GM20000 (cell line): ENCODE measurements at regions not wholly inside any gene's neighbourhood (a gene's known extent, or its start where the extent isn't known, plus 50 kb on each side); places are given as distances from the start of the nearest gene placed in this dataset.
"Not testable (repeated sequence)": the region's sequence is repeated elsewhere in the genome, so short reads cannot be mapped to it uniquely, and the experiment has no call there.

Experiments
- DNase-seq: peaks from one replicate; pipeline ENCODE4 v3.0.0; 2012; ENCODE audit warnings: low spot score
- CTCF ChIP-seq: IDR thresholded peaks from 2 replicates; pipeline ENCODE4 v1.5.1; 2012; ENCODE audit warnings: mild to moderate bottlenecking, control low read depth; ENCODE audit errors: extremely low read depth, missing control alignments

- TF ChIP-seq CTCF, result no peak
- DNase-seq, result no peak
Measured at GRCh38 chr7:109893231-109893630, 1197.7 kb upstream of the LRRN3 start.

- no peak for TF ChIP-seq CTCF
- no peak for DNase-seq
Measured at GRCh38 chr7:109895536-109895935, 1195.4 kb upstream of the LRRN3 start.

GRCh38 chr7:109901926-109902325 lies 1189.0 kb upstream of the LRRN3 start:
- no peak for DNase-seq

GRCh38 chr7:109905368-109906065 lies 1185.4 kb upstream of the LRRN3 start:
- not testable (repeated sequence) for DNase-seq

More at GRCh38 chr7:109901926-109902325, 1189.0 kb upstream of the LRRN3 start:
- no peak for TF ChIP-seq CTCF

GRCh38 chr7:109915670-109916069 lies 1175.3 kb upstream of the LRRN3 start:
- TF ChIP-seq CTCF, result no peak
- DNase-seq, result no peak

GRCh38 chr7:109926738-109927137 lies 1164.2 kb upstream of the LRRN3 start:
- DNase-seq, result no peak

GRCh38 chr7:109930049-109930448 lies 1160.9 kb upstream of the LRRN3 start:
- no peak for DNase-seq
- no peak for TF ChIP-seq CTCF

More at GRCh38 chr7:109926738-109927137, 1164.2 kb upstream of the LRRN3 start:
- TF ChIP-seq CTCF, result no peak

GRCh38 chr7:109939207-109939606 lies 1151.7 kb upstream of the LRRN3 start:
- DNase-seq, result no peak
- TF ChIP-seq CTCF, result no peak
